RWPE1 (cell line): ENCODE measurements at regions not wholly inside any gene's neighbourhood (a gene's known extent, or its start where the extent isn't known, plus 50 kb on each side); places are given as distances from the start of the nearest gene placed in this dataset.
A peak's percentile ranks its signal among the peaks of the same experiment; 100 is the strongest.

Experiments
- CTCF ChIA-PET: fragments of 350-600 bp; sonication (Branson Sonifier 250); formaldehyde crosslinking; extraction: SDS; loops from one replicate; lab custom pipeline; 2021; lab: Yijun Ruan, JAX
- POLR2A ChIA-PET: fragments of 400-600 bp; formaldehyde crosslinking; extraction: SDS; loops from one replicate; lab custom pipeline; 2020; ENCODE audit warnings: antibody characterized with exemption; ENCODE audit not compliant: low non-redundant PET; lab: Yijun Ruan, JAX
- DNase-seq: peaks from one replicate; pipeline ENCODE4 v3.0.0; 2012; ENCODE audit warnings: low spot score
- H3K27ac ChIP-seq: fragments of 450-650 bp; 2 replicates; pipeline ENCODE4 v1.5.1; 2017
- CTCF ChIP-seq: fragments of 450-650 bp; conservative IDR thresholded peaks from 2 replicates; pipeline ENCODE4 v1.5.1; 2017; ENCODE audit warnings: low read depth, mild to moderate bottlenecking

DNA sequence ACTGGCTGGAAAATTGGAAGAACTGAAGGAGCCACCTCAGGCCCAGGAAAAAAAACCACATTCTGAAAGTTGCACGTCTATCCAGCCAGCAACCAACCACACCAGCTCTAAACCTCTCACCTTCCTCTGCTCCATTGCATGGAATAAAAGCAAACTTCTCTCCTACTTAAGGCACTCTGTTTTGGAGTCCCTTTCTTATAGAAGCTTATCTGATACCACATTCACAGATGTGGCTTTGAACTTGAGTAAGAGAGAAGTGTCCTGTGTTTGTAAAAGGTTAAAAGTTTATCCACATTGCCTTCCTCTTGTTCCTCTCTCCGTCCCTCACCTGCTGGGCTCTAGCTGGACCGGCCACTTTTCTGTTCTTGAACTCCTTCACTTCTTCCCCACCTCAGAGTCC lies 99.6 kb upstream of the PLXNC1 start:
- CTCF ChIA-PET, result interaction anchor here (0.7 kb wide), 1 partner anchor 806 kb away, joined by 3 read pairs; no protein-coding TSS in a partner anchor
- POLR2A ChIA-PET, result no interaction called here
- no peak for TF ChIP-seq CTCF
- H3K27ac ChIP-seq, result peak overlapping the region; percentile 72
- no peak for DNase-seq

GRCh38 chr12:94049718-94050117 lies 98.7 kb upstream of the PLXNC1 start:
- ChIA-PET CTCF (interaction anchor here (0.8 kb wide), 1 partner anchor 52 kb away, joined by 4 read pairs; no protein-coding TSS in a partner anchor), POLR2A (no interaction called here)
- DNase-seq, result no peak
- H3K27ac ChIP-seq, result no peak overlapping the region
- no peak for TF ChIP-seq CTCF

- CTCF ChIA-PET, result no interaction called here
- H3K27ac ChIP-seq, result no peak overlapping the region
- POLR2A ChIA-PET, result no interaction called here
- TF ChIP-seq CTCF, result no peak
- no peak for DNase-seq
Observed at GRCh38 chr12:94053676-94054075, 94.7 kb upstream of the PLXNC1 start.

DNA sequence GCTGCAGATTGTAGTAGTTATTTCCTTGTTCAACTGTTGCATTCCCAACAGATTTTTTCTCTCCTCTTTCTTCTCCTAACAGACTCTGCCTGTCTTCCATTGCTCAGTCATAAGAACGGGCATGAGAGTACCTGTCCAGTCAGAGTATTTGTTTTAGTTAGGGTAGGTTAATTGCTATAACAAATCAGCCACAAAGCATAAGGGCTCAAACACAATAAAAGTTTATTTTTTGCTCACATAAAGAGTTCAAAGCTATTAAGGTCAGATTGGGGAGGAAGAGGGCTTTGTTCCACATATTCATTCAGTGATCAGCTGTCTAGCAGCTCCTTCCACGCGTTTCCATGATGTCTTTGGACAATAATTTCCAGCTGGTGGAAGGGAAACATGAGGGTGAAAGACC lies 92.8 kb upstream of the PLXNC1 start:
- DNase-seq, result no peak
- TF ChIP-seq CTCF, result no peak
- CTCF ChIA-PET, result interaction anchor here (0.6 kb wide), 1 partner anchor 1070 kb away, joined by 3 read pairs; no protein-coding TSS in a partner anchor

GRCh38 chr12:94056419-94057158 lies 91.8 kb upstream of the PLXNC1 start:
- no peak overlapping the region for H3K27ac ChIP-seq
- ChIA-PET CTCF (interaction anchor here (0.6 kb wide), 1 partner anchor 102 kb away, joined by 3 read pairs; no protein-coding TSS in a partner anchor), POLR2A (no interaction called here)
- TF ChIP-seq CTCF, result no peak
- DNase-seq, result no peak

More for the DNA sequence above, 92.8 kb upstream of the PLXNC1 start:
- POLR2A ChIA-PET, result no interaction called here
- H3K27ac ChIP-seq, result no peak overlapping the region

- POLR2A ChIA-PET, result no interaction called here
- no peak overlapping the region for H3K27ac ChIP-seq
- no peak for DNase-seq
- CTCF ChIA-PET, result no interaction called here
- no peak for TF ChIP-seq CTCF
Observed at GRCh38 chr12:94057262-94058151, 90.9 kb upstream of the PLXNC1 start.
